Ishikawa (cell line): ENCODE measurements at regions not wholly inside any gene's neighbourhood (a gene's known extent, or its start where the extent isn't known, plus 50 kb on each side); places are given as distances from the start of the nearest gene placed in this dataset.

Experiments used
- CEBPB ChIP-seq: IDR thresholded peaks from 2 replicates; pipeline ENCODE4 v1.6.1; 2012
- CREB1 ChIP-seq: IDR thresholded peaks from 2 replicates; pipeline ENCODE4 v1.6.1; 2012; ENCODE audit warnings: low read depth
- EP300 ChIP-seq: IDR thresholded peaks from 2 replicates; pipeline ENCODE4 v1.6.1; 2012; ENCODE audit warnings: borderline replicate concordance
- NFIC ChIP-seq: IDR thresholded peaks from 2 replicates; pipeline ENCODE4 v1.6.1; 2012
- RAD21 ChIP-seq: IDR thresholded peaks from 2 replicates; pipeline ENCODE4 v1.6.1; 2012; ENCODE audit warnings: low read depth
- TAF1 ChIP-seq: IDR thresholded peaks from 2 replicates; pipeline ENCODE4 v1.6.1; 2012; ENCODE audit warnings: low read depth, mild to moderate bottlenecking
- TF ChIP-seq, protein P1 (sequence below): IDR thresholded peaks from 2 replicates; pipeline ENCODE4 v1.6.1; 2012; ENCODE audit warnings: low read depth, mild to moderate bottlenecking

GRCh38 chr14:65280653-65281052 is 131.9 kb upstream of the FUT8 start:
- TF ChIP-seq, protein P1, sequence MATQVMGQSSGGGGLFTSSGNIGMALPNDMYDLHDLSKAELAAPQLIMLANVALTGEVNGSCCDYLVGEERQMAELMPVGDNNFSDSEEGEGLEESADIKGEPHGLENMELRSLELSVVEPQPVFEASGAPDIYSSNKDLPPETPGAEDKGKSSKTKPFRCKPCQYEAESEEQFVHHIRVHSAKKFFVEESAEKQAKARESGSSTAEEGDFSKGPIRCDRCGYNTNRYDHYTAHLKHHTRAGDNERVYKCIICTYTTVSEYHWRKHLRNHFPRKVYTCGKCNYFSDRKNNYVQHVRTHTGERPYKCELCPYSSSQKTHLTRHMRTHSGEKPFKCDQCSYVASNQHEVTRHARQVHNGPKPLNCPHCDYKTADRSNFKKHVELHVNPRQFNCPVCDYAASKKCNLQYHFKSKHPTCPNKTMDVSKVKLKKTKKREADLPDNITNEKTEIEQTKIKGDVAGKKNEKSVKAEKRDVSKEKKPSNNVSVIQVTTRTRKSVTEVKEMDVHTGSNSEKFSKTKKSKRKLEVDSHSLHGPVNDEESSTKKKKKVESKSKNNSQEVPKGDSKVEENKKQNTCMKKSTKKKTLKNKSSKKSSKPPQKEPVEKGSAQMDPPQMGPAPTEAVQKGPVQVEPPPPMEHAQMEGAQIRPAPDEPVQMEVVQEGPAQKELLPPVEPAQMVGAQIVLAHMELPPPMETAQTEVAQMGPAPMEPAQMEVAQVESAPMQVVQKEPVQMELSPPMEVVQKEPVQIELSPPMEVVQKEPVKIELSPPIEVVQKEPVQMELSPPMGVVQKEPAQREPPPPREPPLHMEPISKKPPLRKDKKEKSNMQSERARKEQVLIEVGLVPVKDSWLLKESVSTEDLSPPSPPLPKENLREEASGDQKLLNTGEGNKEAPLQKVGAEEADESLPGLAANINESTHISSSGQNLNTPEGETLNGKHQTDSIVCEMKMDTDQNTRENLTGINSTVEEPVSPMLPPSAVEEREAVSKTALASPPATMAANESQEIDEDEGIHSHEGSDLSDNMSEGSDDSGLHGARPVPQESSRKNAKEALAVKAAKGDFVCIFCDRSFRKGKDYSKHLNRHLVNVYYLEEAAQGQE: no peak
- TF ChIP-seq CREB1 (no peak), RAD21 (no peak), TAF1 (no peak), NFIC (no peak), CEBPB (no peak), EP300 (no peak)
